IPS-NIHi7 (cell line): ENCODE measurements at regions not wholly inside any gene's neighbourhood (a gene's known extent, or its start where the extent isn't known, plus 50 kb on each side); places are given as distances from the start of the nearest gene placed in this dataset.

Source experiments
- DNase-seq: peaks from one replicate; pipeline ENCODE4 v3.0.0; 2012; ENCODE audit warnings: mixed read lengths; ENCODE audit errors: extremely low spot score

- DNase-seq, result no peak
Measured at GRCh38 chr6:21885532-21886114, 292.1 kb downstream of the SOX4 start.

GRCh38 chr6:21886542-21887151 is 293.1 kb downstream of the SOX4 start:
- DNase-seq, result no peak

- DNase-seq, result no peak
Measured at GRCh38 chr6:21887231-21888185, 294.0 kb downstream of the SOX4 start.

- peak; percentile 26 for DNase-seq
Measured at GRCh38 chr6:21891080-21891479, 297.5 kb downstream of the SOX4 start.

GRCh38 chr6:21893793-21894192 is 300.2 kb downstream of the SOX4 start:
- DNase-seq, result no peak

- no peak for DNase-seq
Measured at GRCh38 chr6:21895555-21895954, 302.0 kb downstream of the SOX4 start.

GRCh38 chr6:21898107-21898796 is 304.7 kb downstream of the SOX4 start:
- no peak for DNase-seq

GRCh38 chr6:21899708-21900107 is 306.2 kb downstream of the SOX4 start:
- no peak for DNase-seq

- no peak for DNase-seq
Measured at GRCh38 chr6:21900730-21901129, 307.2 kb downstream of the SOX4 start.

- no peak for DNase-seq
Measured at GRCh38 chr6:21902628-21903169, 309.1 kb downstream of the SOX4 start.

GRCh38 chr6:21905531-21905930 is 312.0 kb downstream of the SOX4 start:
- DNase-seq, result no peak

GRCh38 chr6:21906826-21907225 is 313.3 kb downstream of the SOX4 start:
- no peak for DNase-seq

- DNase-seq, result no peak
Measured at GRCh38 chr6:21907291-21907690, 313.7 kb downstream of the SOX4 start.

- DNase-seq, result no peak
Measured at GRCh38 chr6:21908161-21908848, 314.8 kb downstream of the SOX4 start.

- no peak for DNase-seq
Measured at GRCh38 chr6:21909321-21909720, 315.8 kb downstream of the SOX4 start.

GRCh38 chr6:21911208-21911607 is 317.7 kb downstream of the SOX4 start:
- DNase-seq, result no peak

- DNase-seq, result no peak
Measured at GRCh38 chr6:21912151-21912832, 318.7 kb downstream of the SOX4 start.

- DNase-seq, result no peak
Measured at GRCh38 chr6:21914121-21914973, 320.8 kb downstream of the SOX4 start.

GRCh38 chr6:21915707-21916260 is 322.2 kb downstream of the SOX4 start:
- DNase-seq, result no peak
